ENCODE measurements at regions not wholly inside any gene's neighbourhood (a gene's known extent, or its start where the extent isn't known, plus 50 kb on each side); places are given as distances from the start of the nearest gene placed in this dataset.
A peak's percentile ranks its signal among the peaks of the same experiment; 100 is the strongest.
"Not testable (repeated sequence)": the region's sequence is repeated elsewhere in the genome, so short reads cannot be mapped to it uniquely, and the experiment has no call there.

- in situ Hi-C loops (cut with HindIII; ENCODE audit: low sequenced_read_pairs) = no loop called here
- DNase-seq (ENCODE audit: low spot score) = no peak
These were observed 383.3 kb upstream of the CITED2 start for GRCh38 chr6:139757784-139758183.

DNA sequence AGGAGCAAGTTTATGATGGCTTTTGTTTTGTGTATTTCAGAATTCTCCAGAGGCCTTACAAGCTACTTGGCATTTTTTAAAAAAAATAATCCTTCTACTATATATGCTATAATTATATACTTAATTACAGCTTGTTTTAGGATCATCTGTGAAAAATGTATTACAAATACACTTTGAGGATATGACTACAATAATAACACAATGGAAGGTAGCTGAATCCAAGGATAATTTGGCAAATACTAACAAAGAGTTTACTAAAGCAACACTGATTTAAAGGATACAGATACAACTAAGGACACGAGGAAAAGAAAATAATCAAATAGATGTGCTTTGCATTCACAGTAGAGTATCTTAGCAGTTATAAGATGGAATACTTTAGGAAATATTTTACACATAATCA is 381.9 kb upstream of the CITED2 start:
- in situ Hi-C loops (cut with HindIII; ENCODE audit: low sequenced_read_pairs) = no loop called here

GRCh38 chr6:139754898-139755775 is 380.7 kb upstream of the CITED2 start:
- in situ Hi-C loops (cut with HindIII; ENCODE audit: low sequenced_read_pairs) = no loop called here
- peak; percentile 24 for DNase-seq (ENCODE audit: low spot score)

More for the DNA sequence above, 381.9 kb upstream of the CITED2 start:
- DNase-seq (ENCODE audit: low spot score) = no peak

- in situ Hi-C loops (cut with HindIII; ENCODE audit: low sequenced_read_pairs) = no loop called here
These were observed 378.9 kb upstream of the CITED2 start for GRCh38 chr6:139753198-139753861.

DNA sequence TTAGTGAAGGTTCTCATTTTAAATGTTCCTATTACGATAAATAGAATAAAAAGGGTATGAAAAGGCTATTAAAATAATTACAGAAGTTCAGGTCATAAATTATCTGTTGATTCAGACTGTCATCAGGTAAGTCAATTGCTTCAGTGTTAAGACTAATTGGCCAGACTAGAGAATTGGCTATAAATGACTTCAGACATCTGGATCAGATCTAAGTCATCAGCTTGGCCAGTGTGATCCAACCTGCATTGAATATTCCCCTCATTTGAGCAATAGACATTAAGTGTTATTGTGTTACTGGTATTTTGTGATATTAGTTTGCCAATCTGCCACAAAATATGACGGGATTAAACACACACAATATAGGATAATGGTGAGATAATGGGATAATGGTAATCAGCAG is 377.6 kb upstream of the CITED2 start:
- in situ Hi-C loops (cut with HindIII; ENCODE audit: low sequenced_read_pairs) = no loop called here
- DNase-seq (ENCODE audit: low spot score) = no peak

More at GRCh38 chr6:139753198-139753861, 378.9 kb upstream of the CITED2 start:
- DNase-seq (ENCODE audit: low spot score) = no peak

- no peak for DNase-seq (ENCODE audit: low spot score)
- in situ Hi-C loops (cut with HindIII; ENCODE audit: low sequenced_read_pairs) = no loop called here
These were observed 376.7 kb upstream of the CITED2 start for GRCh38 chr6:139751179-139751578.

DNA sequence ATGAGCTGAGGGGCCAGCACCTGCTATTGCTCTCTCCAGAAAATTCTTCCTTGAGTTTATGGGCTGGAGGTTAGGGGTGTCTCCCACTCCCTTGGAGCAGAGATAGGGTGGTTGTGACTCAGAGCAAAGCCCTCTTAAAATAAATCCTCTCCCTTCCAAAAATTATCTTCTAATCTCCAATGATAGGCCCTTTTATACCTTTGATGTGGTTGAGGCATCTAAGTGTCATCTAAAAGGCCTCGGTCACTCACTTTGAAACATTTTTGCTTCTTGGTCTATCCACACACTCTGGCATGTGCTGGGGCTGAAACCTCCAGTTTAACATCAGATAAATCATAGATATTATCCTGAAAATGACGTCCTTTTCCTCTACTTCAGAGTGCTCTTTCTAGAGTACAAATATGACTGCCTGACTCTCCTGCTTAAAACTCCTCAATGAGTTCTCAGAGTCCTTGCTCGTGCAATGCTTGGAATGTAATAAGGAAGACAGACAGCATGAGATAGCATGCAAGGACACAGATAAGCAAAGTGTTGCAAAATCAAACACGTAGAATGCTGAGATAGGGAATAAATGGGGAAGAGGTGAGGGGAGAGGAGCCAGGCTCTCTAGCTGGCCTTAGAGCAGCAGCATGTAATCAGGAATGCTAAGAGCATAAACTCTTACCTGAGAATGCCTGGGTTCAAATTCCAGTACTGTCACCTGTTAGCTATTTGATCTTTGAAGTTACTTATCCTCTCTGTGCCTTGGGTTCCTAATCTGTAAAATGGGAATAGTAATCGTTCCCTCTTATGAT is 374.1 kb upstream of the CITED2 start:
- in situ Hi-C loops (cut with HindIII; ENCODE audit: low sequenced_read_pairs) = no loop called here
- DNase-seq (ENCODE audit: low spot score) = no peak

DNA sequence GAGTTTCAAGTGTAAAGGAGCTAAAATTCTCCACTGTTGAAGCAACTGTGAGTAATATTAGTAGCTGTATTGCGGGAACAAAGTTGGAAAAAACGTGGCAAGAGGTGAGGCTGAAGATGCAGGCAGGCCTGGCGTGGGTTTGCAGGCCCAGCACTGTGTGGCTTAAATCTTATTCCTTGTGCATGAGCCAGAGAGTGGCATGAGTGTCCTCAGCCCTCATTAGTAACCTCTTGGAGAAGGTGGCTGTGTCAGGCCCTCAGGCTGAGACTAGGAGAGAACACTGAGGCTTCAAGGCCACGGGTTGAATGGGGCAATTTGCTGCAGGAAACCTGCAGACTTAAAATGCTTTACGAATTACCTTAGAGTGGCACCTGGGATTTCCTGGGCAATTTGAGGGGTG is 372.7 kb upstream of the CITED2 start:
- in situ Hi-C loops (cut with HindIII; ENCODE audit: low sequenced_read_pairs) = no loop called here
- DNase-seq (ENCODE audit: low spot score) = no peak

DNA sequence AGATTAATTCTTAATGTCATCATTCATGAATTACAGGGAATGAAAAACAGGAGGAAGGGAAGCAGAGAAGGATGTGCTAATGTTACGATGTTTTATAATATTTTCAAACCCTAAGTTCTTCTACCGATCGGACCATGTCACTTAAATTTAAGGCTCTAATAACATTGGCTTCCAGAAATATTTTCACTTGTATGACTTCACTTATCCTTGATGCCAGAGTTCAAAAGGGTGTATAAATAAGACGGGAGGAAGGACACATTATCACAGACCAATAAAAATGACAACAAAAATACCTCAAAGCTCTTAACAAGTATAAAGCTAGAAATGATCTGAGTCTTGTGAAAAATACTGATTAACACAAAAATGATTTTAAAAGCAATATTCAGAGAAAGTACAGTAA is 370.4 kb upstream of the CITED2 start:
- in situ Hi-C loops (cut with HindIII; ENCODE audit: low sequenced_read_pairs) = no loop called here

DNA sequence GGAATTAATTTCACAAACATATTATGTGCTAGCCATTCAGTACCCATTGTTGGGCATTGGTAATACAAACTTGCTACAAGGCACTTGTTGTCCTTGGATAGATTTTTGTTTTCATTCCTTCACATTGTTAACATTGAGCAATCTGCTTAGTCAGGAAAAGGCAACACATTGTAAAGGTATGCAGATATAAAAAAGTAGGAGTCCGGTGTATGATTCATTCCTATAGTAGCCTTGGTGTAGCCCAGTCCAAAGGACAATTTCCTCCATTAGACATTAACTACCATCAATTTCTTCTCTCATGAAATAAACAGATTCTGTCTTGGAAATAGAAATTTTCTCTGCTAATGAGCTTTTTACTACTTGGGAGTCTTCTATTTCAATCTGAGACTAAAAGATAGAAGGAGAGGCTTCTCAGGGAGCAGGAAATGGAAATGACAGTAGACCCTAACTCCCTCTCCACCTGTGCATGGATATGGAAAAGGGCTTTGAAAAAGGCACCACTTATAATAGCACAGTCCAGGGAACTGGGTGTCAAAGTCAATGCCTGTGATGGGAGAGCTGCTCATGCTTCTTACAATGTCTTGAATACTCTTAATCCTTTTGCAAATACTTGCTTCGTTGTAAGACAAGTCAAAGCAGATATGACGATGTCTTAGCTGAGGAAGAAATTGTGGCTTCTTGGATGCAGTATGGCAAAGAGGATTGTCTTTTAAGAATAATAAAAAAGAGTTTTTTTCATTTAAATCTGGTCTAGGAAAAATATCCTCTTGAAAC is 369.4 kb upstream of the CITED2 start:
- no peak for DNase-seq (ENCODE audit: low spot score)
- in situ Hi-C loops (cut with HindIII; ENCODE audit: low sequenced_read_pairs) = no loop called here

More for the DNA sequence above, 370.4 kb upstream of the CITED2 start:
- DNase-seq (ENCODE audit: low spot score) = no peak

DNA sequence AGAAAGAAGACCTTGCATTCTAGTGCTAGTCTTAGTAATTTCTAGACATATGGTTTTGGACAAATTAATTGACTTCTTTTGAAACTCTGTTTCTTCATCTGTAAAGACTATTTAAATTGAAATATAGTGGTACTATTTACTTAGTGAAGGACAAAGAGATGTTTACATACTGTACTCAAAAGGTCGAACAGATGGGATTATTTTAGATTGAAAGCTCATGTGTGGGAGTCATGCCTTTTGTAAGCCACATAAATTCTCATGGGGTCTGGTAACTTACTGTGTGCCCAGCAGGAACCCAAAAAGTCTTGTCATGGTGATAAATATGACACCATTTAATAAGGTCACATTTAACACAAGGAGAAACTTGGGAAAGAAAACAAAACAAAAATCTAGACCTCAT is 368.2 kb upstream of the CITED2 start:
- no peak for DNase-seq (ENCODE audit: low spot score)
- in situ Hi-C loops (cut with HindIII; ENCODE audit: low sequenced_read_pairs) = no loop called here

DNA sequence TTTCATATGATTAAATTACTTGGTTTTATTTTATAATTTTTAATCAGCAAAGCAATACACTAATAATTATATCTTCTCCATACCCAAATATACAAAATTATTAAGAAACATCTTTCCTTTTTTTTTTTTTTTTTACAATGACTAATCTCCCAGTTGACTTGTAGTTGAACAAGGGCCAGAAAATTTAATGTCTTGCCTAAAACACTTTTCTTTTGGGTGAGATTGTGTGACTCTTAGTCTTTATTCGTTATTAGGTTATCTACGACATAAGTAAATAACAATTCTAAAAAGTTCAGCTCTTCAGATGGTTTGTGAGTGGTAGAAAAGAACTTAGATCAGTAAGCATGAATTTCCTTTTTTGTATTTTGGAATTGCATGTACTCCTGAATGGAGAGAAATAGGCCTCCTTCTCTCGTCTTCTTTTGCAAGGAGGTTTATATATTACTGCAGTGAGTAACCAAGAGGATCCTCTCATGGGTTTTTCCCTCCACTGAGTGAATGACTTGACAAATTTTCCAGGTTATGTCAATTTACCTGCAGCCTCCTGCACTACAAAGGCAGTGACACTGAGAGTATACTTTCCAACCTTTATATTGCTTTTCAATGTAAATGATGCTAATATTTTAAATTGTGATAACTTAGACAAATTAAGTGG is 364.5 kb upstream of the CITED2 start:
- DNase-seq (ENCODE audit: low spot score) = no peak
- in situ Hi-C loops (cut with HindIII; ENCODE audit: low sequenced_read_pairs) = no loop called here

- in situ Hi-C loops (cut with HindIII; ENCODE audit: low sequenced_read_pairs) = no loop called here
These were observed 362.0 kb upstream of the CITED2 start for GRCh38 chr6:139736325-139736906.

DNA sequence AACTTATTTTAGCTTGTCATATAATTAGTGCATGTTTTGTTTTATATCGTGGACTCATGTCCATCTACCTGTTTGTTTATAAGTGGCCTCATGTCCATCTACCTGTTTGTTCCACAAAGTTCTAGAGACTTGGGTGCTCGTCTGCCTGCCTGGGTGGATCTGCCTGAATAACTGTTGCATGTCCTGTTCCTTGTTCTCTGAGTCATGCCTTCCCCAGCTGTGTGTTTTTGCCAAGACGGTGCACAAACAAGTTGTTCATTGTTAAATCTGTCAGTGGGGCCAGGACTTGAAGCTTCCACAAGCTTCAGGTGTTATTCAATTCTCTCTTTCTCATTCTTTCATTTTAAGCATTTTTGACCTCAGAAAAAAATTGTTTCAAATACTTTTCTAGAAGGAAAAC is 358.0 kb upstream of the CITED2 start:
- in situ Hi-C loops (cut with HindIII; ENCODE audit: low sequenced_read_pairs) = no loop called here
- no peak for DNase-seq (ENCODE audit: low spot score)

More at GRCh38 chr6:139736325-139736906, 362.0 kb upstream of the CITED2 start:
- DNase-seq (ENCODE audit: low spot score) = no peak

GRCh38 chr6:139730340-139730974 is 356.0 kb upstream of the CITED2 start:
- in situ Hi-C loops (cut with HindIII; ENCODE audit: low sequenced_read_pairs) = no loop called here
- no peak for DNase-seq (ENCODE audit: low spot score)

DNA sequence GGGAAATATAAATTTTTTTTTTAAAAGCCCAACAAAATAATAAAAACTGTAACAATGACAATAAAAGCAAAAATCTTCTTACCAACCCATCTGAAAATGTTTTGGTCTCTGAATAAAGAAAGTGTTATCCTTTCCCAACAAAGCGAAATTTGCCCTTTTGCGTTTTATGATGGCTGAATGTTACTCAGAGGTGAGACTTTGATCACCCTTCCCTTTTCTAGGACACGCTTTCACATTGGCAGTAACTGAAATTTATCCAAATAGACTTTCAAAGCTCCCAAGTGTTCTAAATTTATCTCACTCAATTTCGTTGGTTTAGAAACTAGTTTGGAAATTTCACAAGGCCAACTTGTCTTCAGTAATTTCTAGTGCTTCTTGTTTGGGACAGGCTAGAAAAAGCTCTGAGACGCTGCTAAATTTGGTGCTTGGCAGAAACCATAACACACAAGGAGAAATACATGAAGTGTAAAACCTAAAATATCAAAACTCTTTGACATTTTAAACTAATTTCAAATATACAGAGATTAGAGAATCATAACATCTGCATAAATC is 354.5 kb upstream of the CITED2 start:
- in situ Hi-C loops (cut with HindIII; ENCODE audit: low sequenced_read_pairs) = no loop called here
- DNase-seq (ENCODE audit: low spot score) = no peak

- DNase-seq (ENCODE audit: low spot score); in situ Hi-C loops (cut with HindIII; ENCODE audit: low sequenced_read_pairs): not testable (repeated sequence)
These were observed 351.8 kb upstream of the CITED2 start for GRCh38 chr6:139726272-139726671.

GRCh38 chr6:139722530-139722929 is 348.1 kb upstream of the CITED2 start:
- in situ Hi-C loops (cut with HindIII; ENCODE audit: low sequenced_read_pairs) = no loop called here
- no peak for DNase-seq (ENCODE audit: low spot score)
